HG03342 (cell line): ENCODE measurements at regions not wholly inside any gene's neighbourhood (a gene's known extent, or its start where the extent isn't known, plus 50 kb on each side); places are given as distances from the start of the nearest gene placed in this dataset.

Experiments
- ATAC-seq: cut with Tn5 transposase; IDR thresholded peaks from one replicate; pipeline ENCODE4 v1.9.1; 2021; ENCODE audit warnings: mild to moderate bottlenecking, moderate library complexity; ENCODE audit not compliant: unreplicated experiment

GRCh38 chr7:156000601-156001396 is 188.5 kb upstream of the SHH start:
- ATAC-seq = no peak

GRCh38 chr7:155999631-156000489 is 187.6 kb upstream of the SHH start:
- no peak for ATAC-seq

DNA sequence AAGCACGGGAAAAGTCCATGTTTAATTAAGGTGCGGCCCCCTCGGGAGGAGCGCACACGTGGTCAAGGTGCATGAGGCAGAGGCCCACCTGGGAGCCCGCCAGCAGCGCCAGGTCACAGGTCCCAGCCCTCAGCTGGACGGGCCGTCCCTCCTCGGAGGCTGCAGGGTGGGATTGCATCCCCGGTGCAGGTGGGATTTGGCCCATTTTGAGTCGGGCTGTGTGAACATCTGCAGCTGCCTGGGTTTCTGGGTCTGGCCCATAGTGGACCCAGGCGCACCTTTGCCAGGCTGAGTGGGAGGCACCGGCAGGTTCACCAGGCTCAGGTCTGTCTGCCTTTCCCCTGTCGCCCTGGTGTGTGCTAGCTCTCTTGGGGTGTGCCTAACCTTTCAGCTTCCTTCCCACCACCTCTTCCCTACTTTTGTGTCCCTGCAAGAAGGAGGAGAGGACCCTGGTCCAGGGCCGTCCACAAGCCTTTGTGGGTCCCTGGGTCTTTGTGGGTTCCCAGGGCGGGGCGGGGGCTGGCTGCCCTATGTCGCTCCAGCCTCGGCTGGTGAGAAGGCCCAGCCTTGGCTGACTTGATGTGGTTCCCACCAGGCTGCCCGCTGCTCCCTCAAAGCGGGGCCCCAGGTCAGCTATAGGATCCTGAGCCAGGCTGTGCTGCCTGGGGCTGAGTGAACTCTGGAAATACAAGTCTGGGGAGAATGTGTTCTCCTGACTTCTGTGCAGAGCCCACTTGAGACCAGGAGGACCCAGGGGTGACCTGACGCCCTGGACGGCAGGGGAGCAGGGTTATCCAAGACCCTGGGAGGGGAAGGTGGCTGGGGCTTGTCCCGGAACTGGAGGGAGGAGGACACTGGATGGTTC is 186.7 kb upstream of the SHH start:
- no peak for ATAC-seq

DNA sequence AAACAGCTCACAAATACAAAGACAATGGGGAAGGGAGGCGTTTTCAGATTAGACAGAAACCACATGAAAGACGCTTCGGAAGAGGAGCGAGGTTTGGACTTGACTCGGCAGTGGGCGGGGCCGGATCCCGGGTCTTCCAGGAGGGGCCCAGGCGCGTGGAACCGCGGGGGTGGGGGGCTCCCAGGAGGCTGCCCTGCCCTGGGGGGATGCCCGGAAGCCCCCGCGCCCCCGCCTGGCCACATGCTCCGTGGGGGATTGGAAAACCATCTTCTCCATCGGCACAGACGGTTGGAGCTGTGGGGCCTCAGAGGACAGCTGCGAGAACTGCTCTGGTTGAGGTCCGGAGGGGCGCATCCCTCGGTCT is 186.0 kb upstream of the SHH start:
- no peak for ATAC-seq

- no peak for ATAC-seq
Observed at GRCh38 chr7:155997431-155998327, 185.4 kb upstream of the SHH start.

GRCh38 chr7:155996718-155997280 is 184.5 kb upstream of the SHH start:
- ATAC-seq = no peak

DNA sequence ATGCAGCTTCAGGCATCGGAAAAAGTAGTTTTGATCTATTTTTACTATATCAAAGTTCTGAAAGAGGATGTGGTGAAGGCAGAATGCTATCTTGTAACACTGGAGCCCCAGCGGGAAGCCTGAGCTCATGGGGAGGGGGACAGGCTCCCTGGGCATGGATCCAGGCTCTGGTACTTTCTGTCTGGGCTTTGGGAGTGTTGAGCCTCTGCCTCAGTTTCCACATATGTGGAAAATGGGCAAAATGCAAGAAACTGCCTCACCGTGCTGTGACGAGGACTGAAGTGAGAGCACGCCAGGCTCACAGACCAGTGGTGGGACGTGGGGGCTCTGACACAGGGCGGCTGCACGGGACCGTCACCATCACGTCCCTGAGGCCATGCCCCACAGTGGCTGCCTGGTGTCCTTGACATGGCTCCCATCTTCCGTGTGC is 182.9 kb upstream of the SHH start:
- ATAC-seq = no peak

GRCh38 chr7:155994279-155994811 is 182.1 kb upstream of the SHH start:
- no peak for ATAC-seq

- ATAC-seq = no peak
Observed at GRCh38 chr7:155993420-155994278, 181.4 kb upstream of the SHH start.

DNA sequence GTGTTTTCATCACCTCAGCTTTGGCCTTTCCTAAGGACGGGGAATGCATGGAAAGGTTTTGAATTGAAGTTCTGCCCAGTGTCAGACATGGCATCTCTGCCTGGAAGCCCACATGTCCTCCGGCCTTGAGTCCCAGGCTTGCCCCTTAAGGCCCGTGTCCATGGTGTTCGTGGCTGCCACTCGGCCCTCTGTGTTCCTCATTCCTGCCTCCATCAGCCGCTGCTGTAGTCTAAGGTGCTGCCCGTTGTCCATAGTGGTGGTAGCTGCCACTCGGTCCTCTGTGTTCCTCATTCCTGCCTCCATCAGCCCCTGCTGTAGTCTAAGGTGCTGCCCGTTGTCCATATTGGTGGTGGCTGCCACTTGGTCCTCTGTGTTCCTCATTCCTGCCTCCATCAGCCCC is 180.7 kb upstream of the SHH start:
- no peak for ATAC-seq

- ATAC-seq = no peak
Observed at GRCh38 chr7:155992538-155992937, 180.3 kb upstream of the SHH start.

DNA sequence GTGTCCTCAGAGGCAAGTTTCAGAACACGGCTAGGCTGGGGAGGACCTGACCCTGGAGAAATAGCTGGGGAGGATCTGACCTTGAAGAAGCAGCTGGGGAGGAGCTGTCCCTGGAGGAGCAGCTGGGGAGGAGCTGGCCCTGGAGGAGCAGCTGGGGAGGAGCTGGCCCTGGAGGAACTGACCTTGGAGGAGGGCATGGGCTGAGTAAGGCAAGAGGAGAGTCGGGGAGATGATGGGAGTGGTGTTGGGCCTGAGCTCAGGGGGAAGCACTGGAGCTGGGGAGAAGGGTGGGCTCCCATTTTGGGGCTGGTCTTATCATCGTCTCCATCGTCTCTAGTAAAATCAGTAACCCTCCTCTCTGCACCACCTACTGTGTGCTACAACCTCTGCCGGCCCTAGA is 179.8 kb upstream of the SHH start:
- ATAC-seq = no peak

- no peak for ATAC-seq
Observed at GRCh38 chr7:155991470-155991869, 179.2 kb upstream of the SHH start.

- ATAC-seq = no peak
Observed at GRCh38 chr7:155988416-155988815, 176.2 kb upstream of the SHH start.

- ATAC-seq = no peak
Observed at GRCh38 chr7:155987681-155988235, 175.5 kb upstream of the SHH start.

DNA sequence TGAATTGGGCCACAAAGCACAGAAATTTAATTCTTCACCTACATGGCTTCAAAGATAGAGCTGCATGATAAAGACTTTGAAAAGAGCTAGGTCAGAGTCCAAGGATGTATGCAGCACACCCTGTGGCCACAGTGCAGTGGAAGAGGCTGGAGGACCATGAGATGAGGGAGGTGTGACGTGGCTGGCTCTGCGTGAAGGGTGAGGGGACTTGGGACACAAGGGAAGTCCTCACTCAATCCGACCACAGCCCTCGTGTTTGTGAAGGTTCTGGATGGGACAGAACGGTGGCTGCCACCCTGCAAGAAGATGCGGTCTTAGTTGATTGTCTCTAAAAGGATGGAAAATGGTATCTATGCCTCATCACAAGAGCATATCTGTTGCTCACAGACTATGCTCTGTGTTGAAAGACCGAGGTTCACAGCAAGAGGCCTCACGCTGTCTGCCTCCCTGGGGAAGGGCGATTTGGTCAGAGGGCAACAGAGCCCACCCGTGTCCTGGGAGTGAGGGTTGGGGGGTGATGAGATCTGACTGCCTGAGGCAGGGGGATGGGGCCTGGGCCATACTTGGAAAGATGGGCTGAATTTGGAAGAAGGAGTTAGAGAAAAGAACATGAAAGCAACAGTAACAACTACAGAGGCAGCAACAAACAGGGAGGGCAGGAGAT is 174.4 kb upstream of the SHH start:
- no peak for ATAC-seq

DNA sequence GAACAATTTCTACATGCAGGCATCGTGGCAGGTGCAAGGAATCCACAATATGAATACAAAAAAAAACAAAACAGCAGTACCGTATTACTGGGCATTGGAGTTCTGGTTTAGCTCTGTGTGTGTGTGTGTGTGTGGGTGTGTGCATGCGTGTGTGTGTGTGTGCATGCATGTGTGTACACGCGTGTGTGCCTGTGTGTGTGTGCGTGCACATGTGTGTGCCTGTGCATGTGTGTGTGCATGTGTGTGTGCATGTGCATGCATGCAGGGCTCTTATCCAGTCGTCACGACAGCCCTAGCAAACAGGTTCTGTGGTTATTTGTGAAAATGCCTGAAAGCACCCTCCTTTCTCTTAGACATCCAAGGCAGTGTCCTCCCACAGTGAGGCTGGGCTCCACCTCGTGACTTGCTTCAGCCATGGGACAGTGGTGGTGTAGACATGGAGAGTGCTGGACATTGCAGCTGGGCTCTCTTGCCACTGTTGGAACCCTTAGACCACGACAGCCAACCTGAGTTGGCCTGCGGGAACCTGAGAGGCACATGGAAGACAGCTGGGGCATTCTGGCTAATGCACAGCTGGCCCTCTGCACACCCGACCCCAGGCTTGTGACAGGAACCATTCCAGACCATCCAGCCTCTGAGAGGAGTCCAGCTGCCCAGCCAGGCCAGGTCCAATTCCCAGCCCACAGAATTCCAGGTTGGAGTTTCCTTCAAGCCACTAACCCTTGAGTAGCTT is 173.4 kb upstream of the SHH start:
- ATAC-seq = no peak
